NOMO-1 treated with DMSO at 0.1 percent for 48 hours (cell line): ENCODE measurements at regions not wholly inside any gene's neighbourhood (a gene's known extent, or its start where the extent isn't known, plus 50 kb on each side); places are given as distances from the start of the nearest gene placed in this dataset.

Experiments
- DNase-seq: peaks from one replicate; lab custom pipeline; 2025; ENCODE audit not compliant: unreplicated experiment; lab: John Stamatoyannopoulos, UW

- no peak for DNase-seq
Measured at GRCh38 chr20:24718277-24718676, 230.8 kb upstream of the CST7 start.

GRCh38 chr20:24718696-24719095, 230.4 kb upstream of the CST7 start:
- no peak for DNase-seq

GRCh38 chr20:24720957-24721356, 228.1 kb upstream of the CST7 start:
- no peak for DNase-seq

GRCh38 chr20:24721891-24722568, 227.0 kb upstream of the CST7 start:
- no peak for DNase-seq

- no peak for DNase-seq
Measured at GRCh38 chr20:24722586-24722985, 226.5 kb upstream of the CST7 start.

- no peak for DNase-seq
Measured at GRCh38 chr20:24723186-24723585, 225.9 kb upstream of the CST7 start.

GRCh38 chr20:24723647-24724352, 225.3 kb upstream of the CST7 start:
- DNase-seq: no peak

- no peak for DNase-seq
Measured at GRCh38 chr20:24724982-24725533, 224.0 kb upstream of the CST7 start.

- DNase-seq: no peak
Measured at GRCh38 chr20:24727795-24728194, 221.3 kb upstream of the CST7 start.

- no peak for DNase-seq
Measured at GRCh38 chr20:24729896-24730605, 219.0 kb upstream of the CST7 start.

- no peak for DNase-seq
Measured at GRCh38 chr20:24730750-24731149, 218.3 kb upstream of the CST7 start.

GRCh38 chr20:24731312-24731711, 217.8 kb upstream of the CST7 start:
- DNase-seq: no peak

GRCh38 chr20:24732076-24732475, 217.0 kb upstream of the CST7 start:
- no peak for DNase-seq

- DNase-seq: no peak
Measured at GRCh38 chr20:24732599-24732998, 216.5 kb upstream of the CST7 start.

GRCh38 chr20:24733416-24733815, 215.7 kb upstream of the CST7 start:
- DNase-seq: no peak

GRCh38 chr20:24734139-24734538, 214.9 kb upstream of the CST7 start:
- no peak for DNase-seq

GRCh38 chr20:24735263-24735662, 213.8 kb upstream of the CST7 start:
- no peak for DNase-seq

- DNase-seq: no peak
Measured at GRCh38 chr20:24736131-24736843, 212.8 kb upstream of the CST7 start.

GRCh38 chr20:24736844-24737211, 212.2 kb upstream of the CST7 start:
- DNase-seq: no peak

- no peak for DNase-seq
Measured at GRCh38 chr20:24737212-24737850, 211.7 kb upstream of the CST7 start.
